GM19455 (cell line): ENCODE measurements at regions not wholly inside any gene's neighbourhood (a gene's known extent, or its start where the extent isn't known, plus 50 kb on each side); places are given as distances from the start of the nearest gene placed in this dataset.

Experiments used
- ATAC-seq: cut with Tn5 transposase; IDR thresholded peaks from one replicate; pipeline ENCODE4 v1.9.1; 2021; ENCODE audit not compliant: unreplicated experiment

DNA sequence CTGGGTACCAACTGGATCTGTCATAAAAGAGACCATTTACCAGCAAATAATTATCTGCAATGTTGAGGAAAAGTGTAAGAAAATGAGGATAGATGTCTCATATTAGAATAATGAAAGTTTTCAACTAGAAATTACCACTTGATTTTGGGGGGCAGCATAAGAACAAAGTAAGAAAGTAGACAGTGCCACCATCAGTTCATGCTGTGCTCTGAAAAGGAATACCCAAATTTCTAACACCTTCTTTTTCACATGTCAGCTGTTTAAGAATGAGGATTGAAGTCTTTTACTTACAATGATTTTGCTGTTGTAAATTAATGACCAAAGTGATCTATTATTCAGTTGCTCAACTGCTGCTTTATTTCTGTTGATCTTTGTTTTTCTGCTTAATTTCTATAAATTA is 578.3 kb downstream of the ETV1 start:
- ATAC-seq, result no peak

DNA sequence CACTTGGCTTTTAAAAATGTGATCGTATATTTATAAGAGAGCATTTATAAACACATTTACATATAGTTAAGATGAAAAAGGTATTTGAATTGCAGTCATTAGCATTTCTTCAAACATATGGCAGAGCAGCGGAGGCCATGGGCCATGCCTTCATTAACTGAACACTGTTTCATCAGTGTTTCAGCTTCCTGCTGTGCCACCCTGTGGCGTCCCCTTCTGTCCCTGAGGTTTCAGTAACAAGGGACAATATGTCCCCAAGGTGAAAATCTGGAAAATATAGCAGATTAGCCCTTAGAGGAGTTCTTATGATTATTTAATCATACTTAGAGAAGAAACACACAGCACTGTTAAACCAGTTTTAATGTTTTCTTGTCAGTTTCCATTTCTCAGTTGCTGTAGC is 577.8 kb downstream of the ETV1 start:
- ATAC-seq, result no peak

DNA sequence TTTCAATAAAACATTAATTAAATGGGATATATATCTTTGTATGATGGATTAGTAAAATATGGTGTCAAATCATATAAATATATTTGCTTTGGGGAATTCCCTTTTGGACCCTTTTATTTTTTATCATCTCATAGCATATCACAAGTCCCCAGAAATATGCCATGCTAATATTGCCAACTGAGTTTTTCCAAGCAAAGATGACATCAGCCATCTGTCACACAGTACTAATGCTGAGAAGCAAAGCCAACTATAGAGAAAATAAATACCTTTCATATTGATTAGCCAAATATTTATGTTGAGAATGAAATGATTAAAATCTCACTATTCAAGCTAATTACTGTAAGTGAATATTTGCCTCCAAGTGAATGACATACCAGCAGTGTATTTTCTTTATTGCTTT is 575.3 kb downstream of the ETV1 start:
- no peak for ATAC-seq

DNA sequence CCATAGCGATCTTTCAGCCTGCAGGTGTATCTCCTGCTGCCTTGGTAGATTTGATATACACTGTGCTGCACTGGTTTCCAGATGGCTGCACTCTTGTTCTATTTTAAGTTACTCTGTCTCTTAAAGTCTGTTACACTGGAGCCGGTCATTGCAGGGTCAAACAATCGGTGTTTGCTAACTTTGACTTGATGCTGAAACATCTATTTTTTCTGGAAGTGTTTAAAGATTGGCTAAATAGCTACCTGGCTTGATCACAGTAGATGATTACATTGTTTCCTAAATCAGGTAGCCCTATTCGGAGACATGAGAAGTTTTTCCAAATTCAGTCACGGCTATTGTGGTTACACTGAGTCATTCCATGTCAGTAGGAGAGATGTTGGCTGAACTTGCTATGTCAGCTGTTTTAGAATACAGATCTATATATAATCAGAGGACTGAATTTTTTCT is 574.8 kb downstream of the ETV1 start:
- ATAC-seq, result no peak

DNA sequence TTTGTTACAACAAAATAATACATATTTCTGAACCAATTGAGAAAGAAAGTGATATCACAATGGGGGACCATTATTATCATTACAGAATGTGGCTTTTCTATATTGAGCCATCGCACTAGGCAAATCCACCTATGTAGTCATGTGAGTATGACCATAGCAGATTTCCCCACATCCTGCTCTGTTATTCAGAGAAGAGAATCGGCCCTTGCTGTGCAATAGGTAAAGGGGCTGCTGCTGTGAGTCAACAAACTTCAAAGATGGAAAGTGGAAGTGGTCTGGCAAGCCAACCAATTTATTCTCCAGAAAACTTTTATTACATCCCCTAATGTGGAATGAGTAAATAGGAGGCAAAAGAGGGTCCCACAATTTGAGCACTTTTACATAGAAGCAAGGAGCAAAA is 573.4 kb downstream of the ETV1 start:
- no peak for ATAC-seq

DNA sequence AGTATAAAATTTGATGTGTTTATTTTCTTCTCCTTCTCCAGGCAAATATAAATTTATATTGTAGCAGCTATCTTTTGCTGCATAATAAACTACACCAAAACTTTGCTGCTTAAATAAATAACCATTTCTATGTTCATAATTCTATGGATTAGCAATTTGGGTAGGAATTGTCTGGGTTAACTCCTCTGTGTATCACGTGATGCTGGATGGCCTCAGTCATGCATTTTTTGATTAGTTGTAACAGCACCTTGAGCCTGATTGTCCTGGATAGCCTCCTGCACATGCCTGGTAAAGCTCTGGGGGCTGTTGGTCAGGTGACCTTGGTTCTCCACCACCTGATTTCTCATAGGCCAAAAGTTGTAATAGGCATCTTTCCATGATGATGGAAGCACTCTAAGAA is 572.9 kb downstream of the ETV1 start:
- no peak for ATAC-seq

DNA sequence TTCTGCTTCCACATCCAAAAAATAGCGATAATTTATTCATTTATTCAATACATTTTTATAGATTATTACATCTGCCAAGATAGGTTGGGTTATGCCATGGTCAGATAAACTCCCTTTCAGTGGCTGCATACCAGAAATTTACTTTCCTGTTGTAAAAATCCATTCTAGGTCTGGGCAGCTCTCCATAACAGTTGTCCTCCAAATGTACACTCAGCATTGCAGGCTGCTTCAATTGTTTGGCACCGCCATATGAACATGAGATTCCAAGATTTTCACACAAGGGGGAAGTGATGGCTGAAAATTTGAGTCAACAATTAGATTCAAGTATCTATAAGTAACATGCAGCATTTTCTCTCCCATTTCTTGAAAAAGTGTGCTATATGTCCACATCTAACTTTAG is 568.7 kb downstream of the ETV1 start:
- ATAC-seq, result no peak

DNA sequence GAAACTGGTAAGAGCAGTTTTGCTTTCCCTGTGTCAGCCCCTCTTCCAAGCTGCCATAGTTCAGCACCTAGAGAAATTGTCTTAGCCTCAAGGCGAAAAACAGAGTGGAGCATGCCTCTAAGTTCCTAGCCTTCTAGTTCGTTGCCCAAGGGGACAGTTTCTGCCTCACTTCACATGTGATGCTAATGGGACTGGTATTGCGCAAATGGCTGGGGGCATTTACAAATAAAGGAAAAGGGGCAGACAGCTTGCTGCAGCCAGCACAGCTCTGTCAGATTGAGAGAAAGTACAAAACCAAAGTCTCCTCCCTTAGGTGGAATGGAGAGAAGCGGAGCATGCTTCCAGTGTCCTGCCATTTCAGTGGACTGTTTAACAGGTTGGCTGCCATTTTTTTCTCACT is 567.7 kb downstream of the ETV1 start:
- no peak for ATAC-seq

DNA sequence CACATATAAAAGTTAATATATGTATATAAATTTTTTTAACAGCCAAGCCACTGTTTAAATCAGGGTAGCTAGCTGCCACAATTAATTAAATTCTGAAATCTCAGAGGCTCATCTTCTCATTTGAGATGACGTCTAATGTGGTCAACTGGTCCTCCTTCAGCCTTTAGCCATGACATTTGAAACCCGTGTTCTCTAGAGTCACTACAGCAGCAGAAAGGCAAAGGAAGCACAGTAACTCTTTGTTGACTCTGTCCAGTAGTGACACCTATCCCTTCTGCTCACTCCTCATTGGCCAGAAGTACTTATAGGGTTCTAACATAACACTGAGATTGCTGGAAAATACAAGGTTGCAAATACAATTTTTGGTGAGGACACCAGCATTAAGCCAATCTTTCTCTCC is 555.5 kb downstream of the ETV1 start:
- ATAC-seq, result no peak

DNA sequence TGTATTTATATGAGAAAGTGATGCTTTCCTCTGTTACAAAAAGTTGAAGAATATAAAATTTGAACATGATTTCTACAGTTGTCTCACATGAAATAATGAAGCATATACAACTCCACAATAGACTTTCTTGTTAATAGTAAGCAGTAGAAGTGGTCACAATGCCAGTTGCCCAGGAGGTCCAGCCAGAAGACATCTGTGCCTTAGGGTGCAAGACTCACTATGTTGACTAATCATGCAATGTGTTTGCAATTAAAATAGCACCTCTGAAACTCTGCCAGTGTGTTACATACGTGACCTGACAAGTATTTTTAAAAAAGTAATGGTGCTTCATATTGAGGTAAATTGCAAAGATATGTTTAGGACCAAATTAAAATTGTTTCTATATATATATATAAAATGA is 547.2 kb downstream of the ETV1 start:
- ATAC-seq, result no peak

DNA sequence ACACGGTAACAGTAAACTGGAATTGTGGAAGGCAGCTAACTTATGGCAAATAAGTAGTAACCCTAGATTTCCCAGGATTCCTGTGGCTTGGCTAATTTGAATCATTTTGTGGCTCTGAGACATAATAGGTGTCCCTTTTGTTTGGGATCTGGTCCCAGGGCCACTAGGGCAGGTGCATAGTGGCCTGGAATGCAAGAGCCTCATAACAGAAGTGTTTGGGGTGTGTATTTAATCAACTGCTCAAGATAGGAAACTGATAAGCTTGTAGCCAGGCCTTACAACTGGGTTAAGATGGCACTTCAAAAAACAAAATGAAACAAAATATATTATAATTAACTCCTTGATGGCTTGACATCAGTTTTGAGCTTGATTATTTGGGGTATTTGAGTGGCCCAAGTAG is 541.8 kb downstream of the ETV1 start:
- ATAC-seq, result no peak

DNA sequence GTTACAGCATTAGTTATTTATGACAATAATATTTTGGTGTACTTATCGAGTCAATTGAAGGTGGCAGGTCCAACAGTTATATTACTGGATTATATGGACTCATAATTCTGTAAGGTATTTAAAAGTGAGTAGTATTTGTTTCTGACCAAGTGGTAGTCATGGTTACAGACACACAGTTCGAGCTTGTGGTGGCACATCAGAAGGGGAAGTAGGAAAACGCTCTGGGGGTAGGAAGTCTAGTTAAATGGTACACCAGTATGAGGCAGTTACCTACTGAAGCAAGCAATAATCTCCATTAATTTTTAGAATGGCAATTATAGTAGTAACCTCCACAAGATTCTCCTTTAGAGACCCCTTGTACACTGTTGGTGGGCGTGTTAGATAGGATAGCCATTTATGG is 541.2 kb downstream of the ETV1 start:
- ATAC-seq, result no peak

DNA sequence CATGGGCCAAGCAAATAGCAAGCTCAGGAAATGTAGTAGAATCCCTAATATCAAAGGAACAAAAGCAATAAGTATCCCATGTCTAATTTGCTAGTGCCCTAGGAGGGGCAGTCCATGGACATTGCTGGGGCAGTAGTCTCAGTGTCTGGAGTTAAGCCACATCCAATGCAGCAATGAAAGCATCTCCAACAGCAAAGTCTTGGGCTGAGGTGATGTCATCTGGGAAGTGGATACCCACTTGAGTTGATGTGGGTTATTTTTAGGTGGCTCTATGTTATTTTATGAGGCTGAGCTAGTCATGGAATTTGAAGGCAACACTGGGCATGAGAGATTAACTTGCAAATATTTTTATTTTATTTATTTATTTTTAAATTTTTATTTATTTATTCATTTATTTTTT is 540.0 kb downstream of the ETV1 start:
- ATAC-seq, result no peak

DNA sequence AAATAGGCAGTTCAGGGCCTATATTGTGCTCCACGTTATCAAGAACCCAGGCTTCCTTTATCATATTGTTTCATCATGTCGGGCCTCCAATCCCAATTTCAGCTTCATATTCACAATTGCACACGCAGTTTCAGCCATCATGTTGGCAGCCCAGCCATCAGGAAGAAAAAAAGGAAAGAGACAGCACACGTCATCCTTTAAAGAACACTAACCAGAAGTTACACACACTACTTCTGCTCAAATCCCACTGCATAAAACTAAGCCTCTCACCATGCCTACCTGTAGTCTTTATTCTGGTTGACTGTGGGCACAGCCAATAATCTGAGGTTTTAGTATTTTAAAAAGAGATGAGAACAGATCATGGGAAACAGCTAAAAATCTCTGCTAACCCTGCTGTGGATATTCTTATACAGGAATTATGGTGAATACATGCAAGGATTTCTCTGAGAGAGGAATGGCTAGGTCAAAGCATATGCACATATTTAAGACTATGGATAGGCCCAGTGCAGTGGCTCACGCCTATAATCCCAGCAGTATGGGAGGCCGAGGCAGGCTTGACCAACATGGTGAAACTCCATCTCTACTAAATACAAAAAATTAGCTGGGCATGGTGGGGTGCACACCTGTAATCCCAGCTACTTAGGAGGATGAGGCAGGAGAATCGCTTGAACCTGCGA is 534.4 kb downstream of the ETV1 start:
- no peak for ATAC-seq

DNA sequence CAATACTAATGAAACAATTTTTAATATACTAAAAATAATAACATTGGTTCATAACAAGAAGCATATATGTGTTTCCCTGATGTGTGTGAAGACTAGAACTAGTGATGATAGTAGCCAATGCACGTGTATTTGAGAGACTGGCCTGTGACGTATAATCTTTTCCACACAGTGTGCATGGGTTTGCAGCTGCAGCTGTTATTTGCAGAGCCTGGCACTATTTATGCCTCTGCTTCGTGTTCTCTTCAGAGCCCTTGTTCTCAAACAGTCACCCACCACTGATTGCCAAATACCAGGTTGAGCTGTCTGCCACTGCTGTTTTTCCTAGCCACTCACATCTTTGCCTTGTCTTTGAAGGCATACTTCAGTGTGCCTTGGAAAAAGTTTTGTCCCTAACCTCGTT is 531.7 kb downstream of the ETV1 start:
- ATAC-seq, result no peak

DNA sequence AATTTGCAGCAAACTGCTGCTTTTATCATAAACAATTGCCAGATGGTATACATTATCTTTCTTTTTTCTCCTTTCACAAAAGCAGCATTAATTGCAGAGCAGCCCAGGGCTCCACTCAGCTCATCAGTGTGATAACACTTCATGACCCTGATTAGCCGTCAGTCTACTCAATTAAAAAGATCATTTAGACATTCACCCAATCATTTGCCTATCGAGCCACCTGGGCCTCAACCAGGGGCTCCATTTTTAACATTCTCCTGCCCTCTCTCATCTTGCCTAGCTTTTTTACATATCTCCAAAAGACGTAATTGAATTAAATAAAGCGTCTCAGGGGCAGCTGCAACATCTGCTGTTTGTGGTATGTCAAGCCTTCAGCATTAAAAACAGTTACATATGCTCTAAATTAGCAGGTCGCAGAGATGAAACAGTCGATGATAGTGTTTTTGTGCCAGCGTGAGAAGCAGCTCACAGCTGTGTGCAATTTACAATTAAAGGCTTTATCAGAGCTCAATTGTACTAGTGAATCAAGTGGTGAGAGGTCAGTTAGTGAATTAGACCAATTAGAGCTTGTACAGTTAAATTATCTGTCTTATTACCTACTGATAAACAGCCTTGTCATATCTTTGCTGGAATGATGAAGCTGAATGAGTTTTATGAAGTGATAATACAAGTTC is 522.5 kb downstream of the ETV1 start:
- ATAC-seq, result no peak

DNA sequence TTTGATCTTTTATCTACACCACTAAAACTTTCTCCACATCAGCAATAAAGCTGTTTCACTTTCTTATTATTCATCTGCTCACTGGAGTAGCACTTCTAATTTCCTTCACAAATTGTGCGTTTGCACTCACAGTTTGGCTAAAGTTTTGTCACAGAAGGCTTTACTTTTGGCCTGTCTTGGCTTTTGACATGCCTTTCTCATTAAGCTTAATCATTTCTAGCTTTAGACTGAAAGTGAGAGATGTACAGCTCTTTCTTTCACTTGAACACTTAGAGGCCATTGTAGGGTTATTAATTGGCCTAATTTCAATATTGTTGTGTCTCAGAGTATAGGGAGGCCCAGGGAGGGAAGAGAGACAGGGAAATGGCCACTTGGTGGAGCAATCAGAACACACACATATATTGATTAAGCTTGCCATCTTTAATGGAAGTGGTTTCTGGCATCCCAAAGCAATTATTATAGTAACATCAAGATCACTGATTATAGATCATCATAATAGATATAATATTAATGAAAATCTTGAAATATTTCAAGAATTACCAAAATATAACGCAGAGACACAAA is 512.5 kb downstream of the ETV1 start:
- no peak for ATAC-seq

DNA sequence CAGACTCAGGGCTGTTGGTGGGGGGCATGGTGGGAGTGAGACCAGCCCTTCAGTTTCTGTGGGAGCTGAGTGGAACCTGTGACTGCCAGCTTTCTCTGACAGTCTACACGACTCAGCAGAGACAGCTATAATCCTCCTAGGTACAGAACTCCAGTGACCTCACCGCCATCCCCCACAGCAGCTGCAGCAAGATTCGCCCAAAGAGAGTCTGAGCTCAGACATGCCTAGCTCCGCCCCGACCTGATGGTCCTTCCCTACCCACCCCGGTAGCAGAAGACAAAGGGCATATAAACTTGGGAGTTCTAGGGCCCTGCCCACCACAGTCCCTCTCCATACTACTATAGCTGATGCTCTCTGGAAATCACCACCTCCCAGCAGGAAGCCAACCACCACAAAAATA is 500.1 kb downstream of the ETV1 start:
- no peak for ATAC-seq

DNA sequence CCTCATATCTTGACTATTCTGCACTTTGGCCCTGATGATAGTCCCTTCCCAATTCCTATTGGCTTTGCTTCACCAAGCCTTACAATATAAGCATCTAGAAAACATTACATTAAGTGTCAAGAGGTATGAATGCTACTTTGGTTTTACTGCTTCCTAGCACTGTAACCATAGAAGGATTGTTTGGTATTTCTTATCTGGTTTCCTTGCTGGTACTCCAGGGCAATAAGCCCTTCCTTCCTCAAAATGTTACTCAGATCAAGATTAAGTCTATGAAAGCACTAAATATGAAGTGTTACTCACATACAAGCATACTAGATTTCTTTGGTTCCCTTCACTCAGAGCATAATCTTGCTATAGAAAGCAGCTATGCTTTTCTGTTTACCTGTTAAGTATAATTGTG is 492.5 kb downstream of the ETV1 start:
- no peak for ATAC-seq

DNA sequence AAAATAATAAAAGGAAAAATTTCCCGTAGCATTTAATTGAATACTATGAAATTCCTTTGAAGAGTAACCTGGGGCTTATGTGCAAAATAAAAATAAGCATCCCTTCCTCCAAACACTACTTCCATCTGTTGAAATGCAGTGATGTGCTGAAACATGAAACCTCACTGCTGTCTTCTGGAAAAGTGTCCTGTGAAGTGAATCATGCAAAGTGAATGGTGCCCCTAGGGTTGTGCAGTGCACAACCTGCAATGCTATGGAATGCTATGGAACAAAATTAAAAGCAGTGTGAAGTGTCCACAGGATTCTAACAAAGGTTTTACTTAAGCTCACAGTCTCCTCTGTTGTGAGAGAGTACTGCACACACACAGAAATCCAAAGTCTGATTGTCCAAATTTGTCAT is 480.9 kb downstream of the ETV1 start:
- ATAC-seq, result no peak

DNA sequence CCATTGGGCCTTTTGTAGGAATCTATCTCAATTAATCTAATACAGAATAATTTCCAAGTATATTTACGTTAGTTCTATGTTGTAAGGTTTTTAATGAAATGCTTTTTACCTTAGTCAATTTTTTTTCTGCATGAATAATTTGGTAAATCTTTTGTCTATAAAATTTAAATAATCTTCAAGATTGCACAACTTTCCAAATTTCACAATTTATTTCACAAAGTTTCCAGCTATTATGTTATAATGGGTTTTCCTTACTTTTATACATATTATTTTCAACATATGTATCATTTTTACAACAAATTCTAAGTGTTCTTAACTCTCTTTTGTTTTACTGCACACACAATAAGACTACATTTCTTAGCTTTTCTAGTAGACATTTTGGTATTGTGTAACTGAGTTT is 470.7 kb downstream of the ETV1 start:
- ATAC-seq, result no peak

DNA sequence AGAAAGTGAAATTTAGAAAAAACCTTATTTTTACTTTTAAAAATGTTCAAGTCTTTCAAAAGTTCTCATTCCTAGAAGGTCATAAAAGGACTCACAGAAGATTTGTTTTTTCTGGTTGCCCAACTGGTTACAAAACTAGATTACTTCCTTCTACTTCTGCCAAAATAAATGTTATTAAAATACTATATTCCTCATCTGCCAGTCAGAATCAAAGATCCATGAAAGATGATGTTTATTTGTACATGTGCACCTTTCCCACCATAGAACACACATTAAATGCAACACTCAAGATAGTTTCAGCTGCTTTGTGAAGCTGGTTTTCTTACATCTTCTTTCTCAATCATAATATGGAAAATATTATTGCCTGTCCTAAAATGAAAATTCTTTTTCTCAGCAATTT is 465.4 kb downstream of the ETV1 start:
- no peak for ATAC-seq
